MM.1S (cell line): ENCODE measurements at regions not wholly inside any gene's neighbourhood (a gene's known extent, or its start where the extent isn't known, plus 50 kb on each side); places are given as distances from the start of the nearest gene placed in this dataset.

Experiments used
- DNase-seq: peaks from one replicate; pipeline ENCODE4 v3.0.0-alpha.2; 2015
- H2AFZ ChIP-seq: fragments of 300-600 bp; sonication (generic); 2 replicates; pipeline ENCODE4 v1.6.0; 2016; ENCODE audit warnings: antibody characterized with exemption, low read length
- H3F3A ChIP-seq: fragments of 300-600 bp; sonication (generic); 2 replicates; pipeline ENCODE4 v1.6.1; 2016; ENCODE audit warnings: mild to moderate bottlenecking, antibody characterized with exemption, low read length, moderate library complexity, mixed read lengths; ENCODE audit not compliant: insufficient read depth
- H3K27ac ChIP-seq: fragments of 300-600 bp; sonication (generic); 2 replicates; pipeline ENCODE4 v1.5.1; 2016; ENCODE audit warnings: mild to moderate bottlenecking, low read length
- H3K27me3 ChIP-seq: fragments of 300-600 bp; sonication (generic); replicated peaks from 2 replicates; pipeline ENCODE4 v1.6.0; 2016; ENCODE audit warnings: low read length; ENCODE audit not compliant: insufficient read depth
- H3K36me3 ChIP-seq: fragments of 300-600 bp; sonication (generic); replicated peaks from 2 replicates; pipeline ENCODE4 v1.6.1; 2016; ENCODE audit warnings: mild to moderate bottlenecking, low read length, mixed read lengths; ENCODE audit not compliant: insufficient read depth
- H3K4me1 ChIP-seq: fragments of 300-600 bp; sonication (generic); 2 replicates; pipeline ENCODE4 v1.6.1; 2016; ENCODE audit warnings: low read length, mixed read lengths
- H3K4me2 ChIP-seq: fragments of 300-600 bp; sonication (generic); 2 replicates; pipeline ENCODE4 v1.6.0; 2016; ENCODE audit warnings: low read depth, low read length
- H3K4me3 ChIP-seq: fragments of 300-600 bp; sonication (generic); 2 replicates; pipeline ENCODE4 v1.5.1; 2016; ENCODE audit warnings: low read length, mixed read lengths
- H3K79me2 ChIP-seq: fragments of 300-600 bp; sonication (generic); 2 replicates; pipeline ENCODE4 v1.6.1; 2016; ENCODE audit warnings: mixed run types, low read length, mixed read lengths
- H3K9ac ChIP-seq: fragments of 300-600 bp; sonication (generic); 2 replicates; pipeline ENCODE4 v1.6.1; 2016; ENCODE audit warnings: low read length, mixed read lengths
- H3K9me2 ChIP-seq: fragments of 300-600 bp; sonication (generic); replicated peaks from 2 replicates; pipeline ENCODE4 v1.6.1; 2016; ENCODE audit warnings: mild to moderate bottlenecking, low read length, mixed read lengths; ENCODE audit not compliant: insufficient read depth
- H3K9me3 ChIP-seq: fragments of 300-600 bp; sonication (generic); replicated peaks from 2 replicates; pipeline ENCODE4 v1.6.1; 2016; ENCODE audit warnings: mild to moderate bottlenecking, low read length, mixed read lengths; ENCODE audit not compliant: insufficient read depth
- H4K20me1 ChIP-seq: fragments of 300-600 bp; sonication (generic); 2 replicates; pipeline ENCODE4 v1.6.1; 2016; ENCODE audit warnings: mild to moderate bottlenecking, low read length, moderate library complexity, mixed read lengths; ENCODE audit not compliant: insufficient read depth
- EZH2 ChIP-seq: fragments of 300-600 bp; sonication (generic); optimal IDR thresholded peaks from 2 replicates; pipeline ENCODE3; 2017; ENCODE audit warnings: low read depth, mild to moderate bottlenecking, antibody characterized with exemption, low read length, mixed read lengths
- EZH2phosphoT487 ChIP-seq: fragments of 300-600 bp; sonication (generic); IDR thresholded peaks from 2 replicates; pipeline ENCODE4 v1.6.1; 2018; ENCODE audit warnings: antibody characterized with exemption, low read length
- TF ChIP-seq, protein P1 (sequence below): fragments of 300-600 bp; sonication (generic); IDR thresholded peaks from 2 replicates; pipeline ENCODE4 v1.5.1; 2016; ENCODE audit warnings: antibody characterized with exemption, low read length, mixed read lengths

- H3K4me3 ChIP-seq, result no peak overlapping the region
- no peaks in the 10 kb centered on the region for H3K79me2 ChIP-seq
- no peaks in the 10 kb centered on the region for H3K27me3 ChIP-seq
- H2AFZ ChIP-seq, result no peak overlapping the region
- H3K9me3 ChIP-seq, result no peaks in the 10 kb centered on the region
- no peak overlapping the region for H3K9ac ChIP-seq
- DNase-seq, result no peak
- no peaks in the 10 kb centered on the region for H4K20me1 ChIP-seq
- no peak overlapping the region for H3K4me2 ChIP-seq
- no peaks in the 10 kb centered on the region for H3K9me2 ChIP-seq
- no peaks in the 10 kb centered on the region for H3K36me3 ChIP-seq
- no peaks in the 10 kb centered on the region for H3K4me1 ChIP-seq
- no peaks in the 10 kb centered on the region for H3F3A ChIP-seq
- TF ChIP-seq EZH2, result no peak
- TF ChIP-seq, protein P1, sequence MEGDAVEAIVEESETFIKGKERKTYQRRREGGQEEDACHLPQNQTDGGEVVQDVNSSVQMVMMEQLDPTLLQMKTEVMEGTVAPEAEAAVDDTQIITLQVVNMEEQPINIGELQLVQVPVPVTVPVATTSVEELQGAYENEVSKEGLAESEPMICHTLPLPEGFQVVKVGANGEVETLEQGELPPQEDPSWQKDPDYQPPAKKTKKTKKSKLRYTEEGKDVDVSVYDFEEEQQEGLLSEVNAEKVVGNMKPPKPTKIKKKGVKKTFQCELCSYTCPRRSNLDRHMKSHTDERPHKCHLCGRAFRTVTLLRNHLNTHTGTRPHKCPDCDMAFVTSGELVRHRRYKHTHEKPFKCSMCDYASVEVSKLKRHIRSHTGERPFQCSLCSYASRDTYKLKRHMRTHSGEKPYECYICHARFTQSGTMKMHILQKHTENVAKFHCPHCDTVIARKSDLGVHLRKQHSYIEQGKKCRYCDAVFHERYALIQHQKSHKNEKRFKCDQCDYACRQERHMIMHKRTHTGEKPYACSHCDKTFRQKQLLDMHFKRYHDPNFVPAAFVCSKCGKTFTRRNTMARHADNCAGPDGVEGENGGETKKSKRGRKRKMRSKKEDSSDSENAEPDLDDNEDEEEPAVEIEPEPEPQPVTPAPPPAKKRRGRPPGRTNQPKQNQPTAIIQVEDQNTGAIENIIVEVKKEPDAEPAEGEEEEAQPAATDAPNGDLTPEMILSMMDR, result no peak
- no peak for TF ChIP-seq EZH2phosphoT487
- no peak overlapping the region for H3K27ac ChIP-seq
Observed at GRCh38 chr3:189529889-189530471, 101.2 kb upstream of the TP63 start.

DNA sequence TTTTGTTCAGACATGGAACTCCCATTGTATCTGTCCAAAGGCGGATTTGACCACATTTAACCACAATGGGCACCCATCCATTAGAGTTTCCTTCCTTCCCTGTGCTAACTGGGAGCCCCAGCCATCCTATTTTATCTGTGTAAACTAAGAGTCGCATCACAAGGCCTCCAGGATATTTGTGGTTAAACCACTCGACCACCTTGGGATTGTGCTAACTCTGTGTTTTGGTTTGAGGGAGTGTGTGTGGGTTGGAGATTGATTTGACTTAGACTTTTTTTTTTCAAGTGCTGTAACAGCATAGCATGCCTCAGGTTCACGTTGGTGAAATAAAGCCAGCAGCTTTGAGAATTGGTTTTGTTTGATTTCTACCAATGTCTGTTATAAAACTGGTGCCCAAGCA, 100.4 kb upstream of the TP63 start:
- no peak for TF ChIP-seq EZH2
- TF ChIP-seq EZH2phosphoT487, result no peak
- TF ChIP-seq, protein P1, result no peak
- no peaks in the 10 kb centered on the region for H4K20me1 ChIP-seq
- H3K79me2 ChIP-seq, result no peaks in the 10 kb centered on the region
- H3K4me3 ChIP-seq, result no peak overlapping the region
- no peaks in the 10 kb centered on the region for H3K36me3 ChIP-seq
- DNase-seq, result no peak
- no peak overlapping the region for H3K9ac ChIP-seq
- no peaks in the 10 kb centered on the region for H3K4me1 ChIP-seq
- no peak overlapping the region for H3K27ac ChIP-seq
- no peaks in the 10 kb centered on the region for H3K27me3 ChIP-seq
- no peak overlapping the region for H2AFZ ChIP-seq
- no peaks in the 10 kb centered on the region for H3K9me3 ChIP-seq
- H3K4me2 ChIP-seq, result no peak overlapping the region
- H3K9me2 ChIP-seq, result no peaks in the 10 kb centered on the region
- no peaks in the 10 kb centered on the region for H3F3A ChIP-seq

- no peaks in the 10 kb centered on the region for H3K4me1 ChIP-seq
- TF ChIP-seq EZH2 (no peak), EZH2phosphoT487 (no peak)
- TF ChIP-seq, protein P1, result no peak
- H3F3A ChIP-seq, result no peaks in the 10 kb centered on the region
- no peak overlapping the region for H3K9ac ChIP-seq
- no peaks in the 10 kb centered on the region for H3K79me2 ChIP-seq
- no peak overlapping the region for H3K4me2 ChIP-seq
- no peak overlapping the region for H3K27ac ChIP-seq
- H3K9me2 ChIP-seq, result no peaks in the 10 kb centered on the region
- H3K36me3 ChIP-seq, result no peaks in the 10 kb centered on the region
- DNase-seq, result no peak
- H3K9me3 ChIP-seq, result no peaks in the 10 kb centered on the region
- H3K4me3 ChIP-seq, result no peak overlapping the region
- H4K20me1 ChIP-seq, result no peaks in the 10 kb centered on the region
- no peaks in the 10 kb centered on the region for H3K27me3 ChIP-seq
- H2AFZ ChIP-seq, result no peak overlapping the region
Observed at GRCh38 chr3:189531271-189531670, 99.9 kb upstream of the TP63 start.
